ENCODE measurements at regions not wholly inside any gene's neighbourhood (a gene's known extent, or its start where the extent isn't known, plus 50 kb on each side); places are given as distances from the start of the nearest gene placed in this dataset.

DNA sequence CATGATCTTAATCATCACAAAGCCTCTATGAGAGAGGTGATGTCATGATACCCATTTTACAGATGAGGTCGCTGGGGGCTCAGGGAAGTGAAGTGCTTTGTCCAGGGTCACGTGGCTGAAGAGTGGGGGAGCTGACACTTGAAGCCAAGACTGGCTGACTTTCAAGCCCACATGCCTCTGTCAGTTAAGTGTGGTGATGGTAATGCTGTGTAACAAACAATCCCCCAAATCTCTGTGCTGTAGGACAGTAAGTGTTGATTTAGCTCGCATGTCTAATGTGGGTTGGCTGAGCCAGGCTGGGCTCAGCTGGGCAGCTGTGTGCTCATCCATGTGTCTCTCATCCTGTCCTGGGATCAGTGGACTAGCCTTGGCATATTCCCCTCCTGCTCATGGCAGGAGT lies 87.1 kb upstream of the GRK3 start:
- Histone ChIP-seq H3K9ac (ENCODE audit: low read length) (no peak overlapping the region), H3K4me2 (ENCODE audit: low read length) (no peak overlapping the region), H3K4me3 (replicated peaks in 1 of 2; ENCODE audit: low read depth in 1 of 2, low read length in 2 of 2) (no peak overlapping the region), H3K36me3 (ENCODE audit: control insufficient read depth in 1 of 2, insufficient read depth in 2 of 2, low read length in 2 of 2) (no peaks in the 10 kb centered on the region; a peak in 1 of 4 replicates), H3K9me3 (ENCODE audit: control insufficient read depth in 1 of 2, insufficient read depth in 1 of 2, low read depth in 1 of 2, low read length in 2 of 2) (no peaks in the 10 kb centered on the region; a peak in 1 of 4 replicates), H3K79me2 (ENCODE audit: insufficient read depth, low read length) (no peaks in the 10 kb centered on the region), H3K9me2 (ENCODE audit: insufficient read depth) (no peaks in the 10 kb centered on the region), H3K27me3 (ENCODE audit: insufficient read depth, low read length) (no peaks in the 10 kb centered on the region), H3K27ac (ENCODE audit: low read depth, low read length) (no peak overlapping the region), H3K4me1 (ENCODE audit: control insufficient read depth in 1 of 2, insufficient read depth in 2 of 2, low read length in 2 of 2) (peaks cover 13 to 16% of the 10 kb centered on the region in 2 experiments), H4K20me1 (ENCODE audit: insufficient read depth) (no peaks in the 10 kb centered on the region), H2AFZ (ENCODE audit: low read depth, low read length, poor library complexity, severe bottlenecking) (no peak overlapping the region)
- ChIA-PET RAD21 (ENCODE audit: low non-redundant PET in 1 of 2, low total read pairs in 2 of 2, uncharacterized antibody in 2 of 2, unreplicated experiment in 2 of 2) (no interaction called here), POLR2A (no interaction called here), CTCF (no interaction called here)
- no peak for DNase-seq (ENCODE audit: low read depth, low spot score)
- ATAC-seq: no peak
- no TSS peak for BruUV-seq (replicated peaks)
- TF ChIP-seq EZH2phosphoT487 (IDR thresholded peaks at IDR 0.05; ENCODE audit: borderline replicate concordance) (no peak), RAD21 (IDR thresholded peaks at IDR 0.05; ENCODE audit: low read depth) (no peak), ELF1 (IDR thresholded peaks at IDR 0.05; ENCODE audit: borderline replicate concordance, low read depth) (no peak), FOSL1 (IDR thresholded peaks at IDR 0.05; ENCODE audit: low read depth) (no peak), SP1 (IDR thresholded peaks at IDR 0.05; ENCODE audit: low read depth) (no peak), TCF7L2 (IDR thresholded peaks at IDR 0.05; ENCODE audit: borderline replicate concordance, extremely low read depth, insufficient read depth, insufficient read length) (no peak), ZFX (IDR thresholded peaks at IDR 0.05) (no peak), SRF (IDR thresholded peaks at IDR 0.05; ENCODE audit: low read depth) (no peak), EGR1 (IDR thresholded peaks at IDR 0.05; ENCODE audit: low read depth) (no peak), YY1 (IDR thresholded peaks at IDR 0.05; ENCODE audit: extremely low read depth, insufficient replicate concordance, low read depth, low read length) (no peak)
- TF ChIP-seq, protein P1, sequence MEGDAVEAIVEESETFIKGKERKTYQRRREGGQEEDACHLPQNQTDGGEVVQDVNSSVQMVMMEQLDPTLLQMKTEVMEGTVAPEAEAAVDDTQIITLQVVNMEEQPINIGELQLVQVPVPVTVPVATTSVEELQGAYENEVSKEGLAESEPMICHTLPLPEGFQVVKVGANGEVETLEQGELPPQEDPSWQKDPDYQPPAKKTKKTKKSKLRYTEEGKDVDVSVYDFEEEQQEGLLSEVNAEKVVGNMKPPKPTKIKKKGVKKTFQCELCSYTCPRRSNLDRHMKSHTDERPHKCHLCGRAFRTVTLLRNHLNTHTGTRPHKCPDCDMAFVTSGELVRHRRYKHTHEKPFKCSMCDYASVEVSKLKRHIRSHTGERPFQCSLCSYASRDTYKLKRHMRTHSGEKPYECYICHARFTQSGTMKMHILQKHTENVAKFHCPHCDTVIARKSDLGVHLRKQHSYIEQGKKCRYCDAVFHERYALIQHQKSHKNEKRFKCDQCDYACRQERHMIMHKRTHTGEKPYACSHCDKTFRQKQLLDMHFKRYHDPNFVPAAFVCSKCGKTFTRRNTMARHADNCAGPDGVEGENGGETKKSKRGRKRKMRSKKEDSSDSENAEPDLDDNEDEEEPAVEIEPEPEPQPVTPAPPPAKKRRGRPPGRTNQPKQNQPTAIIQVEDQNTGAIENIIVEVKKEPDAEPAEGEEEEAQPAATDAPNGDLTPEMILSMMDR (IDR thresholded peaks at IDR 0.05 in 2 of 3, conservative IDR thresholded peaks at IDR 0.05 in 1 of 3; ENCODE audit: borderline replicate concordance in 1 of 3, insufficient read depth in 1 of 3, low read depth in 2 of 3, low read length in 2 of 3): no peak
- TF ChIP-seq, protein P2, sequence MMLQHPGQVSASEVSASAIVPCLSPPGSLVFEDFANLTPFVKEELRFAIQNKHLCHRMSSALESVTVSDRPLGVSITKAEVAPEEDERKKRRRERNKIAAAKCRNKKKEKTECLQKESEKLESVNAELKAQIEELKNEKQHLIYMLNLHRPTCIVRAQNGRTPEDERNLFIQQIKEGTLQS (IDR thresholded peaks at IDR 0.05): no peak
- intact Hi-C loops (cut with micrococcal nuclease): no loop called here
